ENCODE measurements at regions not wholly inside any gene's neighbourhood (a gene's known extent, or its start where the extent isn't known, plus 50 kb on each side); places are given as distances from the start of the nearest gene placed in this dataset.

DNA sequence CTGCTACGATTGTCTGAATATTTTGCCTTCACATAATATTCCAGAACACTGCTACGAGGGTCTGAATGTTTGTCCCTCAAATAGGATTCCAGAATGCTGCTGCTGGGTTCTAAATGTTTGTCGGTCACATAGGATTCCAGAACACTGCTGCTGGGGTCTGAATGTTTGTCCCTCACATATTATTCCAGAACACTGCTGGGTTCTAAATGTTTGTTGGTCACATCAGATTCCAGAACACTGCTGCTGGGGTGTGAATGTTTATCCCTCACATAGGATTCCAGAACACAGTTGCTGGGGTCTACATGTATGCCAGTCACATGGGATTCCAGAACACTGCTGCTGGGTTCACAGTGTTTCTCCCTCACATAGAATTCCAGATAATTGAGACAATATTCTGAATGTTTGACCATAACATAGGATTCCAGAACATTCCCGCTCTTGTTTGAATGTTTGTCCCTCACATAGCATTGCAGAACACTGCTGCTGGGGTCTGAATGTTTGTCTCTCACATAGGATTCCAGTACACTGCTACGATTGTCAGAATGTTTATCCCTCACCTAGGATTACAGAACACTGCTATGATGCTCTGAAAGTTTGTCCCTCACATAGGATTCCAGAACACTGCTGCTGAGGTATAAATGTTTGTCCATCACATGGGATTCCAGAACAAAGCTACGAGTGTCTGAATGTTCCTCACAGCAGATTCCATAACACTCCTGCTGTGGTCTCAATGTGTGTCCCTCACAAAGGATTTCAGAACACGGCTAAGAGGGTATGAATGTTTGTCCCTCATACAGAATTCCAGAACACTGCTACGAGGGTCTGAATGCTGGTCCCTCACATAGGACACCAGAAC is 201.8 kb downstream of the FOXD4L6 start:
- TF ChIP-seq, protein P1, sequence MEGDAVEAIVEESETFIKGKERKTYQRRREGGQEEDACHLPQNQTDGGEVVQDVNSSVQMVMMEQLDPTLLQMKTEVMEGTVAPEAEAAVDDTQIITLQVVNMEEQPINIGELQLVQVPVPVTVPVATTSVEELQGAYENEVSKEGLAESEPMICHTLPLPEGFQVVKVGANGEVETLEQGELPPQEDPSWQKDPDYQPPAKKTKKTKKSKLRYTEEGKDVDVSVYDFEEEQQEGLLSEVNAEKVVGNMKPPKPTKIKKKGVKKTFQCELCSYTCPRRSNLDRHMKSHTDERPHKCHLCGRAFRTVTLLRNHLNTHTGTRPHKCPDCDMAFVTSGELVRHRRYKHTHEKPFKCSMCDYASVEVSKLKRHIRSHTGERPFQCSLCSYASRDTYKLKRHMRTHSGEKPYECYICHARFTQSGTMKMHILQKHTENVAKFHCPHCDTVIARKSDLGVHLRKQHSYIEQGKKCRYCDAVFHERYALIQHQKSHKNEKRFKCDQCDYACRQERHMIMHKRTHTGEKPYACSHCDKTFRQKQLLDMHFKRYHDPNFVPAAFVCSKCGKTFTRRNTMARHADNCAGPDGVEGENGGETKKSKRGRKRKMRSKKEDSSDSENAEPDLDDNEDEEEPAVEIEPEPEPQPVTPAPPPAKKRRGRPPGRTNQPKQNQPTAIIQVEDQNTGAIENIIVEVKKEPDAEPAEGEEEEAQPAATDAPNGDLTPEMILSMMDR (IDR thresholded peaks at IDR 0.05): no peak
- no peak for TF ChIP-seq POLR2A (IDR thresholded peaks at IDR 0.05)
